GM18517 (cell line): ENCODE measurements at regions not wholly inside any gene's neighbourhood (a gene's known extent, or its start where the extent isn't known, plus 50 kb on each side); places are given as distances from the start of the nearest gene placed in this dataset.
"Not testable (repeated sequence)": the region's sequence is repeated elsewhere in the genome, so short reads cannot be mapped to it uniquely, and the experiment has no call there.

Experiments used
- ATAC-seq: cut with Tn5 transposase; IDR thresholded peaks from one replicate; pipeline ENCODE4 v1.9.1; 2021; ENCODE audit warnings: mild to moderate bottlenecking, moderate library complexity; ENCODE audit not compliant: unreplicated experiment

- ATAC-seq, result peak; percentile 85
Observed at GRCh38 chr6:134822920-134823709, 126.8 kb downstream of the ALDH8A1 start.

- ATAC-seq, result no peak
Observed at GRCh38 chr6:134821928-134822864, 127.7 kb downstream of the ALDH8A1 start.

- no peak for ATAC-seq
Observed at GRCh38 chr6:134821397-134821796, 128.5 kb downstream of the ALDH8A1 start.

GRCh38 chr6:134819863-134820800 lies 129.8 kb downstream of the ALDH8A1 start:
- no peak for ATAC-seq

- no peak for ATAC-seq
Observed at GRCh38 chr6:134819236-134819635, 130.7 kb downstream of the ALDH8A1 start.

GRCh38 chr6:134817448-134817847 lies 132.5 kb downstream of the ALDH8A1 start:
- ATAC-seq, result no peak

GRCh38 chr6:134816780-134817179 lies 133.1 kb downstream of the ALDH8A1 start:
- no peak for ATAC-seq

- ATAC-seq, result no peak
Observed at GRCh38 chr6:134816300-134816699, 133.6 kb downstream of the ALDH8A1 start.

- ATAC-seq, result no peak
Observed at GRCh38 chr6:134814076-134814695, 135.7 kb downstream of the ALDH8A1 start.

- no peak for ATAC-seq
Observed at GRCh38 chr6:134813146-134813545, 136.8 kb downstream of the ALDH8A1 start.

GRCh38 chr6:134810402-134810801 lies 139.5 kb downstream of the ALDH8A1 start:
- ATAC-seq, result no peak

- ATAC-seq, result no peak
Observed at GRCh38 chr6:134809130-134809529, 140.8 kb downstream of the ALDH8A1 start.

GRCh38 chr6:134806180-134806798 lies 143.6 kb downstream of the ALDH8A1 start:
- no peak for ATAC-seq

- ATAC-seq, result no peak
Observed at GRCh38 chr6:134805168-134805567, 144.7 kb downstream of the ALDH8A1 start.

- not testable (repeated sequence) for ATAC-seq
Observed at GRCh38 chr6:134804311-134804710, 145.6 kb downstream of the ALDH8A1 start.

GRCh38 chr6:134802426-134803058 lies 147.4 kb downstream of the ALDH8A1 start:
- no peak for ATAC-seq

- ATAC-seq, result no peak
Observed at GRCh38 chr6:134797400-134798113, 152.3 kb downstream of the ALDH8A1 start.

GRCh38 chr6:134795691-134796090 lies 154.2 kb downstream of the ALDH8A1 start:
- ATAC-seq, result no peak

GRCh38 chr6:134795001-134795400 lies 154.9 kb downstream of the ALDH8A1 start:
- ATAC-seq, result no peak
